ENCODE measurements at regions not wholly inside any gene's neighbourhood (a gene's known extent, or its start where the extent isn't known, plus 50 kb on each side); places are given as distances from the start of the nearest gene placed in this dataset.

DNA sequence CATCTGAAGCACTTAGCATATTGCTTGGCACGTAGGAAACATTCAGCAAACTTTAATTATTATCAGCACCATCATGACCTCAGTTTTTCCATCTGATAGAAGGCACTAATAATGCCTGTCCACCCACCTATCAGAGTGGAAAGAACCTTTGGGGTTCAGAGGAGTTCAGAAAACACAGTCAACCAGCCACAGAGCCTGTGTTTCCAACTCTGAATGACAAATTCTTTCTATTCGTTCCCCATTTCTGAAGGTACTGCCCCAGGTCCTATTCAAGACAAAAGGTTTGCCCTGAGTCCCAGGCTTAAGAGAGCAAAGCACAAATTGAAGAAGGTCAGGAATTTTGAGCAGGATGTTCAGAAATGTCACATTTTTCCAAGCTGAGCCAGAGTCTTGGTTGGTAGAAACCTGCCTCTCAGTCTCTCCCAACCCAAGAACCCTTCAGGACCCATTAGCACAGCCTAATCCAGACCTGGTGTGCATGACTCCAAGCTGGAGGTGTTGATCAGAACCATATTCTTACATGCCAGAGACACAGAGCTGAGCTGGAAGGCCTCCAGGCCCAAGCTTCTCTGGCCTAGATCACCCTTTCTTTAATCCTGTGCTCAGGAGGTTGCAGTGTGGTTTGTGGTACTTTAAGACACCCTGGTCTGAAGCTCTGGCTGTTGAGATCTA is 114.4 kb downstream of the TBX5 start (continued):
- TF ChIP-seq, protein P1, sequence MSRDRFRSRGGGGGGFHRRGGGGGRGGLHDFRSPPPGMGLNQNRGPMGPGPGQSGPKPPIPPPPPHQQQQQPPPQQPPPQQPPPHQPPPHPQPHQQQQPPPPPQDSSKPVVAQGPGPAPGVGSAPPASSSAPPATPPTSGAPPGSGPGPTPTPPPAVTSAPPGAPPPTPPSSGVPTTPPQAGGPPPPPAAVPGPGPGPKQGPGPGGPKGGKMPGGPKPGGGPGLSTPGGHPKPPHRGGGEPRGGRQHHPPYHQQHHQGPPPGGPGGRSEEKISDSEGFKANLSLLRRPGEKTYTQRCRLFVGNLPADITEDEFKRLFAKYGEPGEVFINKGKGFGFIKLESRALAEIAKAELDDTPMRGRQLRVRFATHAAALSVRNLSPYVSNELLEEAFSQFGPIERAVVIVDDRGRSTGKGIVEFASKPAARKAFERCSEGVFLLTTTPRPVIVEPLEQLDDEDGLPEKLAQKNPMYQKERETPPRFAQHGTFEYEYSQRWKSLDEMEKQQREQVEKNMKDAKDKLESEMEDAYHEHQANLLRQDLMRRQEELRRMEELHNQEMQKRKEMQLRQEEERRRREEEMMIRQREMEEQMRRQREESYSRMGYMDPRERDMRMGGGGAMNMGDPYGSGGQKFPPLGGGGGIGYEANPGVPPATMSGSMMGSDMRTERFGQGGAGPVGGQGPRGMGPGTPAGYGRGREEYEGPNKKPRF (IDR thresholded peaks at IDR 0.05; ENCODE audit: low read depth, low read length), result no peak
- no peak for TF ChIP-seq FOXK1 (CRISPR knock-in tag; IDR thresholded peaks at IDR 0.05; ENCODE audit: borderline replicate concordance)
- TF ChIP-seq, protein P2, sequence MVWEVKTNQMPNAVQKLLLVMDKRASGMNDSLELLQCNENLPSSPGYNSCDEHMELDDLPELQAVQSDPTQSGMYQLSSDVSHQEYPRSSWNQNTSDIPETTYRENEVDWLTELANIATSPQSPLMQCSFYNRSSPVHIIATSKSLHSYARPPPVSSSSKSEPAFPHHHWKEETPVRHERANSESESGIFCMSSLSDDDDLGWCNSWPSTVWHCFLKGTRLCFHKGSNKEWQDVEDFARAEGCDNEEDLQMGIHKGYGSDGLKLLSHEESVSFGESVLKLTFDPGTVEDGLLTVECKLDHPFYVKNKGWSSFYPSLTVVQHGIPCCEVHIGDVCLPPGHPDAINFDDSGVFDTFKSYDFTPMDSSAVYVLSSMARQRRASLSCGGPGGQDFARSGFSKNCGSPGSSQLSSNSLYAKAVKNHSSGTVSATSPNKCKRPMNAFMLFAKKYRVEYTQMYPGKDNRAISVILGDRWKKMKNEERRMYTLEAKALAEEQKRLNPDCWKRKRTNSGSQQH (CRISPR knock-in tag; IDR thresholded peaks at IDR 0.05), result no peak
- no peak for TF ChIP-seq TAF9B (IDR thresholded peaks at IDR 0.05; ENCODE audit: partially characterized antibody)
- no peak for TF ChIP-seq ZNF589 (CRISPR knock-in tag; IDR thresholded peaks at IDR 0.05; ENCODE audit: low read depth)
- TF ChIP-seq SOX6 (IDR thresholded peaks at IDR 0.05), result no peak
